GM19438 (cell line): ENCODE measurements at regions not wholly inside any gene's neighbourhood (a gene's known extent, or its start where the extent isn't known, plus 50 kb on each side); places are given as distances from the start of the nearest gene placed in this dataset.

Experiments used
- ATAC-seq: cut with Tn5 transposase; IDR thresholded peaks from one replicate; pipeline ENCODE4 v1.9.1; 2021; ENCODE audit warnings: low read depth; ENCODE audit not compliant: unreplicated experiment

DNA sequence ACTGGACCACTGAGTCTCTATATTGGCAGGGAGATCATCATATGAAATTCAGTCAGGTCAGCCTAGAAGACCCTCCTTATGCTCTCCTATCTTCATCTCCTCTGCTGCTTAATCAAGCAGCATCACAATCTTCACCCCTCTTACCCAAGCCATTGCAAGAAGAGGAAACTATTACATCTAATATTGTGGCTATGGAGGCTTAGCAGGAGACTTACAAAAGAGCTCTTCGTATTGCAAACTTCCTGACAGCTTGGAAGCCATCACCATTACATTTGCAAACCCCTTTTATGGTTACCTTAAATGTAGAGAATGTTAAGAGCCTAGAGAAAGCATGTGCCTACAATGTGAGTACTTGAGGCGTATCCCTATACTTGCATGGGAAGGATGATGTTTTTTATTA, 87.2 kb upstream of the STXBP5 start:
- no peak for ATAC-seq

DNA sequence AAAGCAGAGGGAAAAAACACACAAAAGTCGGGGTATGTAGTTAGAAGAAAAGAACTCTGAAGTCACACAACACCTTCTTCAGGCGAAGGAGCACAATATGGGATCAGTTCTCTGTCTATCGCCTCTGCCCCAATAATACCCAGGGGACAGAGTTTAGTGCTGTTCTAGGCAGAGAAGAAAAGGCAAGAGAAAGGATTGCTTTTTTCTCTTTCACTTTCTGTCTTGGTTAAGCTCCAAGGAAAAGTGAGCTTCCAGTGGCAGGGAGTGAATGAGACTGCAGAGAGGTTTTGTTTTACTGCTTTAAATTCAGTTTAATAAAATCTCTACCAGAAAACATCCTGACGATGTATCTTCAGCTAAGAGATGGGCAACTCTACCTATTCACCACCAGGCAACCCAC, 86.6 kb upstream of the STXBP5 start:
- ATAC-seq, result no peak

DNA sequence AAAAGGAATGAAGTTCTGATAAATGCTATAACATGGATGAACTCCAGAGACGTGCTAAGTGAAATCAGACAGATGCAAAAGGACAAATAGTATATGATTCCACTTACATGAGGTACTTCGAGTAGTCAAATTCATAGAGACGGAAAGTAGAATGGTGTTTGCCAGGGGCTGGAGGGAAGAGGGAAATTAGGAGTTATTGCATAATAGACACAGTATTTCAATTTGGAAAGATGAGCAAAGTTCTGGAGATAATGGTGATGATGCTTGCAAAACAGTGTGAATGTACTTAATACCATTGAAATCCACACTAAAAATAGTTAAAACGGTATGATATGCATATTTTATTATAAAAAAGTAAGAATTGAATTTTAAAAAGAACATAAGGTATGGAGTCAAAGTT, 84.9 kb upstream of the STXBP5 start:
- ATAC-seq, result no peak

DNA sequence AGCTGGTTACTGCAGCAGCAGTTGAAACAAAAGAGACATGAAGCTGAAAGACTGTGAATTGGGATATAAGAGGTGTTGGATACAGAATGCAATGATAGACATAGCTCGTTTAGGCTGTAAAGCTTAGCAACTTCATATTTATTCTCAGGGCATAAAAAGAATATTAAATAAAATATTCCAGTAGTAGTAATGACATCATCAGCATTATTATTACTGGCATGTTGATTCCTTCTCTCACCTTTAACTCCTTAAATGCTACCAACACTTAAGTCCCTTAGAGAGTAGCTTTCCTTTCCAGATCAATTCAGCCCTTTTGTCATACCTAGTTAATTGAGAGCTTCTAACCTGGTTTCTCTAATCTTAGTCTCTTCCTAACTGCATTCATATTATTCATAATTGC, 81.4 kb upstream of the STXBP5 start:
- ATAC-seq, result no peak

DNA sequence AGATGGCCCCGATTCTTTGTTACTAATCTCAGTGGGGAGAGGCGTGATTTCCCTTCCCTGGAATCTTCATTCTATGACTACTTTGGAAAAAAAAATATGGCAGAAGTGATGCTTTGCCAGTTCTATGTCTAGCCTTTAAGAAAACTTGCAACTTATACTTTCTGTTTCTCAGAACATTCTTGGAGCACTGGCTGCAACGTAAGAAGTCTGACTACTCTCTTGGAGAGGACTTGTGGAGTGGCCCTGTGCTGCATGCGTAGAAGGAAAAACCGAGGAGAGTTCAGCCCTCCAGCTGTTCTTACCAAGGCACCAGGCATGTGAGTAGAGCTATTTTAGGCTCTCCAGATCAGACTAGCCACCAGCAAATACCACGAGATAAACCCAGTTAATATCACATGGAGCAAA, 77.6 kb upstream of the STXBP5 start:
- no peak for ATAC-seq

DNA sequence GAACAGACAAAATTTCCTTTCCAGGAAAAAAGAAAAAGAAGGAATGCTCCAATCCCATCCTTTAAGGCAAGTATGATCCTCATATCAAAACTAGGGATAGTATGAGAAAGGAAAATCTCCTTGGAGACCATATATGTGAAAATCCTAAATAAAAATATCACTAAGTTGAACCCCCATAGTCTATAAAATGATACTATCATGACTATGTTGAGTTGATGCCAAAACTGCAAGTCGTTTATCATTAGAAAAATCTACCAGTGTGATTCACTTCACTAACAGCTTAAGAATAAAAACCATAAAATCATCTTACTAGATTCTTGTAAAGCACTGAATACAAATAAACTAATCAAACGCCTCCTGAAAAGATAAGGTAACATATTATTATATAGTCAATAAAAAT, 76.6 kb upstream of the STXBP5 start:
- ATAC-seq, result no peak

DNA sequence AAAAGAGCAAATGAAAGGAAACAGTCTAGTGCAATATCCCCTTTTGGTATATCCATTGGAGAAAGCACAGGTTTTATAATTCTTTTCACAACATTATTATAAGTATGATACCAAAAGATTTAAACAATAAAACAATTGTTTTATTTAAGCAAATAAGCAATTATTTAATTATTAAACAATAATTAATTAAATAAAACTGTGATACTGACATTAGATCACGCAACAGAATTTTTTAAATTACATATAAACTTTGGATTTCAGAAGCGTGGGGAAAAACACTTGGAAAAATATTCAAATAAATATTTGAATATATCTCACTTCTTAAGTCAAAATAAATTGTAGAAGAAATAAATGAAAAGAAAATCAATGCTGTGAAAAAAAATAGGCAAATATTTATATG, 76.2 kb upstream of the STXBP5 start:
- ATAC-seq, result no peak

DNA sequence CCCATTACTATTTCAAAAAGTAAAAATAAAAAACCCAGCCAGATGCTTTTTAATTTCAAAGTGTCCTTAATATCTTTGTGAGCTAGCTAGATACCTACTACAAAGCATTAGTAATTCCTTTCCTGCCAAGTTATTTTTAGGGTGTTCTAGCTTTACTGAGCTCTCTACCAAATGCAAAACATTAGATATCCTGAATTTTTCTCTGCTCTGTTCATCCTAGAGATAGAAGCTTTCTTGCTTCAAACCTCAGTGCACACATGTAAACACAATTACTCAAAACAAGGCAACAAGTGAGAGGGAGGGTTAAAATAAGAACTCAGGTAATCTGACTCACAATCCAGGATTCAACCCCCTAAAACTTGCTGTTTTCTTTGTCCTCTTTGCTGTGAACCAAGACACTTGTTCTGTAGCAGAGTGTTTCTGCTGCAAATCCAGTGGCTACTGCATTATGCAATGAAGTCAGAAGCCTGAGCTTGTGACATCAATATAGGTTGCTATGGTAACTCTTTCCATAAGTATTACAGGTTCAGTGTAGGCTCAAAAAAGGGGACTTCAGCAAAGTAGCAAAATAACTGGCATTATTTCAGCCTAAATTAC, 72.6 kb upstream of the STXBP5 start:
- no peak for ATAC-seq

DNA sequence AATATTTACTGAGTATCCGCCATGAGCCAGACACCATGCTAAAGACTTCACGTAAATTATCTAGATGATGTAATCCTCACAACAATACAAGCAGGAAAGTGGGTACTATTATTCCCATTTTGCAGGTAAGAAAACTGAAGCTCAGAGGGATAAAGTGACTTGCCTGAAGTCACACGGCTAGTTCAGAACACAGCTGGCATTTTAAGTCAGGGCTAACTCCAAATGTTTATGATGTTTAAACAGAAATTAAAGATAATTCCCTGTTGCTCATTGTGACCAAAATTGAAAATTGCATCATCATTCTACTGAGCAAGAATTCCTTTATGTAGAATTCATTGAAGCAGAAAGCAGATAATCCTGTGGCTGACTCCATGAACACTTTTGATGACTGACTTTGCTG, 71.3 kb upstream of the STXBP5 start:
- no peak for ATAC-seq

DNA sequence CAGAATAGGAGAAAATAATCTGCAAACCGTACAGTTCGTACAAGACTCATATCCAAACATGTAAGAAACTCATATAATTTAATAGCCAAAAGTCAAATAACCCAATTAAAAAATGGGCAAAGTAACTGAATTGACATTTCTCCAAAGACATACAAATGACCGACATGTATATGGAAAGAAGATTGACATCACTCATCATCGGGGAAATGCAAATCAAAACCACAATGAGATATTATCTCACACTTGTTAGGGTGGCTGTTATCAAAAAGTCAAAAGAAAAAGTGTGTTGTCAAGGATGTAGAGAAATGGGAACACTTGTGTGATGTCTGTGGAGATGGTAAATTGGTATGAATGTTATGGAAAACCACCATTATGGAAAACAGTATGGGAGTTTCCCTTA, 70.5 kb upstream of the STXBP5 start:
- no peak for ATAC-seq

DNA sequence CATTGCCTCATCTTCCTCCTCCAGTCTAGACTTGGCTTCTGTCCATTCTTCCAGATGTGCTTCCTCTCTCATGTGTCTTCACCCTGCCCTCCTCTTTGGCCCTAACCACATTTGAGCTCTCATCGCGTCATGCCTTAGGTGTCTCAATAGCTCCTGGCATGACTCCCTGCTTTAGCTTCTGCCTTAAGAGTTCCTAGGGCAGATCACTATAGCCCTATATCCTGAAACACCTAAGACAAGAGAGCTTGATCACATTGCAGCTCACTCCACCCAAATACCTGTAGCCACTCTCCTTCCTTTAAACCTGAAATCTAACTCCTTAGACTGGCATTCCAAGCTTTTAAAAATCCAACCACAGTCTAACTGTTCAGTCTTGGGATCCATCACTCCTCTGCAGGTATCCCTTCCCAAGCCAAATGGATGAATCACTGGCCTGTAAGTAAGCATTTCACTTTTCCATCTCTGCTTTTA, 69.0 kb upstream of the STXBP5 start:
- ATAC-seq, result no peak

DNA sequence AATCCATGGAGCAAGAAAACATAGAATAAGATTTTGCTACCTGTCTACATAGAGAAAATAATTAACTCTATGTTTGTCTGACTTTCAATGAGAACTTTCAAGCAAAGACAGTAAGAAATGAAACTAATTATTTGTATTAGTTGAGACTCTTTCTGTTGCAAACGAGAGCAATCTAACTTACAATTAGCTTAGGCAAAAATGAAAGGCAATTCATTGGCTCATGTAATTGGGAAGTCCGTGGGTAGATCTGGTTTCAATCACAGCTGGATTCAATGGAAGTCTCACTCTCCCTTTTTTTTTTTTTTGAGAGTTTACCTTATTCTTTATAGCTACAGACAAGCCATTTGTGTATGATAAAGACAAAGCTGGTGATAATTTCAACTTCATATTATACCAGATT, 68.2 kb upstream of the STXBP5 start:
- ATAC-seq, result no peak

DNA sequence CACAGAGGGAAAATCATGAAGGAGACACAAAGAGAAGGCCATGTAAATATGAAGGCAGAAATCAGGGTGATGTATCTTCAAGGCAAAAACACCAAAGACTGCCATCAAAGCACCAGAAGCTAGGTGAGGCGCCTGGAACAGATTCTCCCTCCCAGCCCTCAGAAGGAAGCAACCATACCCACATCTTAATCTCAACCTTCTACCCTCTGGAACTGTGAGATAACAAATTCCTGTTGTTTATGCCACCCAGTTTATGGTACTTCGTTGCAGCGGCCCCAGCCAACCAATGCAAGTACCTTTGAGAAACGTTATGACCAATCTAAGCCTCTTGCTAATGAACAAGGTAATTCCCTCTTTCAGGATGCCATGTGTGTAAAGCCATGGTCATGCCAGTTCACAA, 66.2 kb upstream of the STXBP5 start:
- ATAC-seq, result no peak

DNA sequence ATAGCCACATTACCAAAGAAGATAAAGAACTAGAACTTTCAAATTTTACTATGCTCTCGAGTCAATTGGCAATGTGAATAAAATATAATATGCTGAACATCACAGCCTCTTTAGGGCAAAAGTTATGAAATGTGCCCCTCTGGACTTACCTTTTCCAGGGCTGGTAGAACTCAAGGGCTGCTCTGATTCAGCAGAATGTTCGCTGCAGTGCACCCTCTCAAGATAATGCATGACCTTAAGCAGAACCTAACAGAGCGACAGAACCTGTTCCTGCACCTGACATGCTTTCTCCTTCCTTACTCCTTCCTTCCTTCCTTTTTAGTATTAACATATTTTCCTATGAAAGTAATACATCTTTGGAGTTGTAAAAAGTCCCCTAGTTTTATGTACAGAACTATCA, 65.4 kb upstream of the STXBP5 start:
- ATAC-seq, result no peak

DNA sequence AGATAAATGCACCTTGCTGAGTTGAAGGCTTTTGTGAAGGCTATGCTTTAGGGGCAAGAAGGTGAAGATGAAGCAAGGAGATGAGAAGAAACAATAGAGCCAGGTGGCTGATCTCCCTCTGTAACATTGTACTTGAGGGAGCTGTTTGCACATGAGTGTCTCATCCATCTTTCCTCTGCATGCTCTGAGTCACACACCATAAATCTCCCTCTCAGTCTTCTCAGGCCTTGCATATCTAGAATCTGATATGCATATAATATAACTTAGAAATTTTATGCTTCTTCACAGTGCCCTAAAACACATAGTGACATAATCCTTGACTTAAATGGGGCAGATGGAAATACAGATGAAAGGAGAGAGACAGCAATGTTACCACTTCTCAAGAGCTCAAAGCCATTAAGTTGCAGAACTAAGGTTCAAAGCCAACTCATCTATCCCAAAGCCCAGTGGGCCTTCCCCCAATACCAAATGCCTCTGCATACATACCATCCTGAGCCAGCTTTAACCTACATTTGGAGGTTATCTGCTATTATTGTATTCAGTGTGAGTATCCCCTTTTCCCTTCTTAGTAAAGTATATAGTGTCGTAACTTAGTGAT, 62.4 kb upstream of the STXBP5 start:
- ATAC-seq, result no peak

DNA sequence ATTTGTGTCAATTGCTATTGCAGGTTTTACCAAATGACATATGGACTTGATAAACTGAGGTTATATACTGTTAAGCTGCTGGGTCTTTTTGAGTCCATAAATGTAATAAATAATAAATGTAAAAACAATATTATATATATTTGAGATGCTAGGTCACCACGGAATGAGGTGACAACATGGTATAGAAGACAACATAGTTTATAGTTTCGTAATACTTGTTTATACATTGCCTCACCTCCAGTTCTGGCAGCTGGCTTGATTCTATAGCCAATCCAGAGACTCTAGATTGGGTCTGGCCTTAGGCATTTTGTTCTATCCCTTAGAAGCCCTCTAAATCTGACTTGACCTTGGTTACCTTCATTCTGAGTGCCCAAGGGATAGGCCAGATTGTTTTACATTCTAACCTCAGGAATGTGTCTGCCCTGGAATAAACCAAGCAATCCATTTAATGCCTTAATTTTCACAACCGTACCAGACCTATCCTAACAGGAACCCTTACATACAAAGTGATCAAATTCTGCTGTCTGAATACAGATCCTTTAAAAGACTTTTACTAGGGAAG, 61.5 kb upstream of the STXBP5 start:
- no peak for ATAC-seq

DNA sequence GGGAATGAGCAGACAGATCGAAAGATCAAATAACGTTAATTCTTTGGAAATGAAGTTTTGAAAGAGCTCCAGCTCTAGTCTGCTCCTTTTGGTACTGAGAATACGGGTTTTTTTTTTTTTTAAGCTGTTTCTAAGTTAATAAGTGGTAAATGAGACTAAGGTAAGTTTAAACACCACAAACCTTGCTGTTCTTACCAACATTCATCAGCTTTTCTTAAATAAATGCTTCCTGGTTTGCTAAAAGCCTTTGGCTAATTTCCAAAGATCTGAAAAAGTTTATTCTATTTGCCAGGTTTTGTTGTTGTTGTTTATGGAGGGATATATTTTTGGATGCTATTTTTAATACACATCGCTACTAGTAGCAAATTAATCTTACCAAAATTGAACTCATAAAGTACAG, 55.1 kb upstream of the STXBP5 start:
- ATAC-seq, result no peak

DNA sequence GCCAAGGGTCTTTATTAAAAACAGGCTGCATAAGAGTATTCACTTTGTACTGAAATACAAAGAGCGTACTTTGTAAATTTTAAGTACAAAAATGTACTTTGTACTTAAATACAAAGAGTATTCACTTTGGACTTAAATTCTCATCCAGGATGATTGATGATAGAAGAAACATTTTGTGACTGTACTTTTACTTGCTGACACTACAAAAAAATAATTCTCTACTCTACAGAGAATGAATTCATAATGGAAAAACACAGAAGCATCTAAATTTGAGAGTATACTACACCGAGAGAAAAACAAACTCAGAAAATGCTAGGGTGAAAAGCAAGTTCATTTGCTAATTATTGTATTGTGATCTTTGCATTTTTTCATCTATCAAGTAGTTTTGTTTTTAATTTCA, 54.4 kb upstream of the STXBP5 start:
- no peak for ATAC-seq

DNA sequence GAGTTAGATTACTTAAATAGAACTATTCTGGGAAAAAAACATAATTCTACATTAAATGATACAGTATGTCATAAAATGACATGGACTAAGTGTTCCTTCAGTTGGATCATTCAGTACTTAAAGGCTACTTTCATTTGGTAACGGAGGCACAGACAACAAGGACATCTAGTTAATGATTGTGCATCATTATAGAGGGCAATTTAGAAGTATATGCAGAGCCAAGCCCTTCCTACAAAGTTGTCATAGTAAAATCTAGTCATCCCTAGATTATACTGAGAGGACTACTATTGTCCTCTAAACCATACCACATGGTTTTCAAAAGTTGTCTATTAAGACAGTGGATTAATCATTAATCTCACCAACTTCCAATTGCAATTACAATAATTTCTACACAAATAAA, 53.9 kb upstream of the STXBP5 start:
- ATAC-seq, result no peak
